Sigmoid colon (tissue), 6 donors: ENCODE measurements at regions not wholly inside any gene's neighbourhood (a gene's known extent, or its start where the extent isn't known, plus 50 kb on each side); places are given as distances from the start of the nearest gene placed in this dataset.

ENCODE experiments used
- DNase-seq: peaks from one replicate; pipeline ENCODE4 v3.0.0-alpha.2; 2019
- H3K27ac ChIP-seq, 4 donors: fragments of 200-600 bp; sonication (generic); one replicate each; pipeline ENCODE4 v1.5.1; 2016 to 2019; ENCODE audit warnings: mild to moderate bottlenecking in 1 of 4
- H3K27me3 ChIP-seq, 3 donors: fragments of 200-600 bp; sonication (generic); one replicate each; pipeline ENCODE4 v1.5.1; 2019; ENCODE audit warnings: mild to moderate bottlenecking in 1 of 3
- H3K36me3 ChIP-seq, 4 donors: fragments of 200-600 bp; sonication (generic); one replicate each; pipeline ENCODE4 v1.5.1; 2016 to 2019
- H3K4me1 ChIP-seq, 4 donors: fragments of 200-600 bp; sonication (generic); one replicate each; pipeline ENCODE4 v1.5.1; 2017 to 2019
- H3K4me3 ChIP-seq, 4 donors: fragments of 200-600 bp; sonication (generic); one replicate each; pipeline ENCODE4 v1.5.1; 2017 to 2019; ENCODE audit warnings: mild to moderate bottlenecking in 2 of 4, moderate library complexity in 1 of 4
- H3K9me3 ChIP-seq, 4 donors: fragments of 200-600 bp in 3 of 4; sonication (generic) in 3 of 4; one replicate each; pipeline versions ENCODE4 v1.5.1 to v1.6.1; 2013 to 2019
- EP300 ChIP-seq, 4 donors: sonication (generic); formaldehyde crosslinking; IDR thresholded peaks; one replicate each; pipeline ENCODE4 v1.6.1; 2017; ENCODE audit warnings: antibody characterized with exemption in 4 of 4
- POLR2A ChIP-seq, 2 donors: fragments of 450-650 bp; IDR thresholded peaks; one replicate each; pipeline ENCODE4 v1.6.1; 2016; ENCODE audit warnings: antibody characterized with exemption in 2 of 2, mild to moderate bottlenecking in 2 of 2, moderate library complexity in 2 of 2
- POLR2AphosphoS5 ChIP-seq, 4 donors: sonication (generic); formaldehyde crosslinking; IDR thresholded peaks; one replicate each; pipeline ENCODE4 v1.6.1; 2017; ENCODE audit warnings: antibody characterized with exemption in 4 of 4
- WGBS, 2 donors: extraction: QIAGEN DNeasy Blood & Tissue Kit; methylation state at CpG; one replicate each; pipeline ENCODE4 v1.1.7; 2013; 5-methylcytosine and 5-hydroxymethylcytosine counted together
- intact Hi-C: fragments of 100-400 bp; cut with DNase I; formaldehyde crosslinking; loops from one replicate; pipeline ENCODE4 v1.15.1; 2023
- TF ChIP-seq, protein P1 (sequence below), 4 experiments: fragments of 450-650 bp in 3 of 4; fragments of 200-600 bp in 1 of 4; IDR thresholded peaks; one replicate each; pipeline ENCODE4 v1.5.1; 2016 to 2019; ENCODE audit warnings: antibody characterized with exemption in 4 of 4, mild to moderate bottlenecking in 3 of 4, moderate library complexity in 2 of 4
- donor health status: healthy with polysubstance abuse.
- donor health status: healthy.

DNA sequence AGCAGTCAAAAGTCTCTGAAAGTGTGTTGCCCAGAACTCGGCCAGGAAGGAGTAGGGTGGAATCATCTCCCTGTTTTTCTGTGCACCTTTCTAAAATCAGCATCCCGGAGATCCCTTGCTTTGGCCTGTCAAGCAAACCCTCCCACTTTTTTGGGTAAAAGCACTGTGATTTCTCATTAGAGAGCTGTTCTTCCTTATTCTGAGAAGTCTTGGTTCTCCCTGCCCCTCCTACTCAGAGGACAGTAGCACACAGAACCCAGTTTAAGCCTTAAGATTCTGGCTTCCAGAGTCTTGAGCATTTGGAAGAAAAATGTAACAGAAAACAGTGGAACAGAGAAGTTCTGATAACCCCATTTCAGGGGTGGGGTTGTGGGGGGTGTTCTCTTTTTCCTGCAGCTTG, 52.6 kb upstream of the KATNAL1 start:
- intact Hi-C loops: no loop called here
- no peak overlapping the region for H3K27ac ChIP-seq
- no peak overlapping the region for H3K4me3 ChIP-seq
- no peaks in the 10 kb centered on the region for H3K4me1 ChIP-seq
- no peaks in the 10 kb centered on the region for H3K9me3 ChIP-seq
- TF ChIP-seq POLR2AphosphoS5 (IDR thresholded peaks at IDR 0.05) (no peak), POLR2A (IDR thresholded peaks at IDR 0.05) (no peak), EP300 (IDR thresholded peaks at IDR 0.05) (no peak)
- TF ChIP-seq, protein P1, sequence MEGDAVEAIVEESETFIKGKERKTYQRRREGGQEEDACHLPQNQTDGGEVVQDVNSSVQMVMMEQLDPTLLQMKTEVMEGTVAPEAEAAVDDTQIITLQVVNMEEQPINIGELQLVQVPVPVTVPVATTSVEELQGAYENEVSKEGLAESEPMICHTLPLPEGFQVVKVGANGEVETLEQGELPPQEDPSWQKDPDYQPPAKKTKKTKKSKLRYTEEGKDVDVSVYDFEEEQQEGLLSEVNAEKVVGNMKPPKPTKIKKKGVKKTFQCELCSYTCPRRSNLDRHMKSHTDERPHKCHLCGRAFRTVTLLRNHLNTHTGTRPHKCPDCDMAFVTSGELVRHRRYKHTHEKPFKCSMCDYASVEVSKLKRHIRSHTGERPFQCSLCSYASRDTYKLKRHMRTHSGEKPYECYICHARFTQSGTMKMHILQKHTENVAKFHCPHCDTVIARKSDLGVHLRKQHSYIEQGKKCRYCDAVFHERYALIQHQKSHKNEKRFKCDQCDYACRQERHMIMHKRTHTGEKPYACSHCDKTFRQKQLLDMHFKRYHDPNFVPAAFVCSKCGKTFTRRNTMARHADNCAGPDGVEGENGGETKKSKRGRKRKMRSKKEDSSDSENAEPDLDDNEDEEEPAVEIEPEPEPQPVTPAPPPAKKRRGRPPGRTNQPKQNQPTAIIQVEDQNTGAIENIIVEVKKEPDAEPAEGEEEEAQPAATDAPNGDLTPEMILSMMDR (IDR thresholded peaks at IDR 0.05): no peak
- DNase-seq: no peak
- no peaks in the 10 kb centered on the region for H3K36me3 ChIP-seq
- 97% methylated on average over 2 of the region's 2 CpGs for WGBS, 2 donors
- no peaks in the 10 kb centered on the region for H3K27me3 ChIP-seq

DNA sequence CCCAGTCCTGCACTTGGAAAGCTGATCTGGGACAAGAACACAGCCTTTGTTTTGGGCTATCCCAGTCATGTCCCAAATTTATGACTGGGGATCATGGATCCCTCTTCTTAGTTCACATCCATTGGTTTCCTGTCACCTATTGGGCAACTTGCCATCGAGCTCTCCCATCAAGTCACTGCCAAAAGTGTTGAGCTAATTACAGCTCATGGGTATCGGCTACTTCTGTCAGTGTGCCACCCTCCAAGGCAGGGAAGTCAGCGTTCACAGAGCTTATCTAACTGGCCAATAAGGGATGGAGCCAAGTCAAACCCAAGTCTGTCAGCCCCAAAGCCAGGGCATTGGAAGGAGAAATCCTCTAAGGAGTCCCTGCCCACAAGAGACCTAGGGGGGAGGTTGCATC, 53.2 kb upstream of the KATNAL1 start:
- H3K27ac ChIP-seq: no peak overlapping the region
- TF ChIP-seq POLR2A (IDR thresholded peaks at IDR 0.05) (no peak), POLR2AphosphoS5 (IDR thresholded peaks at IDR 0.05) (no peak), EP300 (IDR thresholded peaks at IDR 0.05) (no peak)
- TF ChIP-seq, protein P1 (IDR thresholded peaks at IDR 0.05): no peak
- intact Hi-C loops: no loop called here
- H3K4me3 ChIP-seq: no peak overlapping the region
- no peaks in the 10 kb centered on the region for H3K36me3 ChIP-seq
- 95 to 96% methylated on average over 3 of the region's 3 CpGs for WGBS, 2 donors
- H3K9me3 ChIP-seq: no peaks in the 10 kb centered on the region
- H3K4me1 ChIP-seq: no peaks in the 10 kb centered on the region
- no peak for DNase-seq
- H3K27me3 ChIP-seq: no peaks in the 10 kb centered on the region

DNA sequence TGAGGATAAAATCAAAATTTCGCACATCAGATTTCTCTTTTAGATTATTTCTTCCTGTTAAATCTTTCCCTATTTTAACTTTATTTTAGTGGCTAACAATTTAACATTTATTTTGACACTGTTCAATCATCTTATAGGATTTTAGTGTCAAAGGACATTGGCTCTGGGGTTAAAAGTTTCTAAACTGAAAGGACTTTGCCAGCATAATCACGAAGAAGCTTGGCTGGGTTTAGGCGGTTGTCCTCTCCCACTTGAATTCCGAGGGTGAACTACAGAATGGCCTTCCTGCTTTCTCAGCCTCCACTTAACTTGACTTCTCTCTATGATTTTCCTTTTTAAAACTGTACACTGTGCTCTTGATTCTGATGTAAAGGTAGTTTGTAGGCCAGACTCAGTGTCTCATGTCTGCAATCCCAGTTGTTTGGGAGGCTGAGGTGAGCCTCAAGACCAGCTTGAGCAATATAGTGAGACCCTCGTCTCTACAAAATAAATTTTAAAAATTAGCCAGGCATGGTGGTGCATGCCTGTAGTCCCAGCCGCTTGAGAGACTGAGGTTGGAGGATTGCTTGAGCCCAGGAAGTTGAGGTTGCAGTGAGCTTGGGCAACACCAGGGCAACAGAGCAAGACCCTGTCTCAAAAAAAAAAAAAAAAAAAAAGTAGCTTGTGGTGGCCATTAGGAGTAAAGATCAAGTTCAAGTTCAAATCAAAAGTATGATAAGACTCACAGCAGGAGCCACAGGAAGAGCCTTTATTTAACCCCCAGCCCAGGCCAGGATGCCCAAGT, 54.8 kb upstream of the KATNAL1 start:
- TF ChIP-seq POLR2A (IDR thresholded peaks at IDR 0.05): no peak
- TF ChIP-seq, protein P1 (IDR thresholded peaks at IDR 0.05): no peak
- TF ChIP-seq POLR2AphosphoS5 (IDR thresholded peaks at IDR 0.05): no peak
- no peak for TF ChIP-seq EP300 (IDR thresholded peaks at IDR 0.05)
- H3K4me3 ChIP-seq: no peak overlapping the region
- no peaks in the 10 kb centered on the region for H3K4me1 ChIP-seq
- H3K36me3 ChIP-seq: no peaks in the 10 kb centered on the region
- DNase-seq: no peak
- H3K27me3 ChIP-seq: no peaks in the 10 kb centered on the region
- H3K9me3 ChIP-seq: no peaks in the 10 kb centered on the region
- no peak overlapping the region for H3K27ac ChIP-seq
- intact Hi-C loops: no loop called here
- WGBS, 2 donors: 86% methylated on average over 6 of the region's 6 CpGs

DNA sequence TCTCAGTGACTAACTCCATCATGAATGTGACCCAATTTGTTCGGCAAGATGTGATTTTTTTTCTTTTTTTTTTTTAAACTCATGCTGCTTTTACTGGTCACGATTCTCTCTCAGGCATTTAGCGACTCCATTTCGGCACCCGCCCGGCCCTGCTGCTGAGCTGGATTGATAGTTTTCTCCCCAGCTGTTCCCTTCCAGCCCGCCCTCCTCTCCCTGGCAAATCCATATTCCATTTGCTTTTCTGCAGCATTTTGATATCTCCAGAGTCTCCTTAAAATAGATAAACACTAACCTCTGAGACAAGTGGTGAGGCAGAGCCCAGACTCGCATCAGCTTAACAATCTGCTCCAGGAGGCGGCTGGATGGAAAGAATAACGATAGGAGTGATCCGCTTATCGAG, 55.5 kb upstream of the KATNAL1 start:
- no peaks in the 10 kb centered on the region for H3K27me3 ChIP-seq
- intact Hi-C loops: no loop called here
- H3K27ac ChIP-seq: peak overlapping the region in 1 of 4 donors; percentile 46
- no peaks in the 10 kb centered on the region for H3K9me3 ChIP-seq
- TF ChIP-seq POLR2A (IDR thresholded peaks at IDR 0.05): no peak
- no peak for TF ChIP-seq POLR2AphosphoS5 (IDR thresholded peaks at IDR 0.05)
- no peak for TF ChIP-seq EP300 (IDR thresholded peaks at IDR 0.05)
- TF ChIP-seq, protein P1 (IDR thresholded peaks at IDR 0.05): no peak
- no peaks in the 10 kb centered on the region for H3K4me1 ChIP-seq
- no peak overlapping the region for H3K4me3 ChIP-seq
- DNase-seq: no peak
- H3K36me3 ChIP-seq: no peaks in the 10 kb centered on the region
- 87 to 96% methylated on average over 12 of the region's 12 CpGs for WGBS, 2 donors

- Histone ChIP-seq H3K4me3 (no peak overlapping the region), H3K27me3 (no peaks in the 10 kb centered on the region), H3K36me3 (no peaks in the 10 kb centered on the region), H3K9me3 (no peaks in the 10 kb centered on the region), H3K27ac (no peak overlapping the region), H3K4me1 (no peaks in the 10 kb centered on the region)
- no peak for DNase-seq
- 92 to 93% methylated on average over 5 of the region's 5 CpGs for WGBS, 2 donors
- TF ChIP-seq POLR2A (IDR thresholded peaks at IDR 0.05) (no peak), POLR2AphosphoS5 (IDR thresholded peaks at IDR 0.05) (no peak), EP300 (IDR thresholded peaks at IDR 0.05) (no peak)
- TF ChIP-seq, protein P1 (IDR thresholded peaks at IDR 0.05): no peak
- intact Hi-C loops: no loop called here
Measured at GRCh38 chr13:30363725-30364124, 56.4 kb upstream of the KATNAL1 start.
